Lower lobe of right lung (tissue), 2 donors: ENCODE measurements at regions not wholly inside any gene's neighbourhood (a gene's known extent, or its start where the extent isn't known, plus 50 kb on each side); places are given as distances from the start of the nearest gene placed in this dataset.
A peak's percentile ranks its signal among the peaks of the same experiment; 100 is the strongest.

Source experiments
- ATAC-seq, 2 donors: fragments of 200-7000 bp; cut with Tn5 transposase; one replicate each; pipeline ENCODE4 v1.9.1; 2020 to 2022; ENCODE audit warnings: mild to moderate bottlenecking in 2 of 2, moderate library complexity in 2 of 2
- DNase-seq: peaks from one replicate; pipeline ENCODE4 v3.0.0-alpha.2; 2020
- H3K27ac ChIP-seq: fragments of 200-600 bp; one replicate; pipeline ENCODE4 v1.8.0; 2022
- H3K27me3 ChIP-seq: fragments of 200-600 bp; one replicate; pipeline ENCODE4 v1.8.0; 2022; ENCODE audit warnings: low read depth
- H3K36me3 ChIP-seq: fragments of 200-600 bp; one replicate; pipeline ENCODE4 v1.8.0; 2022; ENCODE audit warnings: mild to moderate bottlenecking
- H3K4me1 ChIP-seq: fragments of 200-600 bp; one replicate; pipeline ENCODE4 v1.8.0; 2022
- H3K4me3 ChIP-seq: fragments of 200-600 bp; one replicate; pipeline ENCODE4 v1.8.0; 2022; ENCODE audit warnings: mild to moderate bottlenecking
- H3K9me3 ChIP-seq: fragments of 200-600 bp; one replicate; pipeline ENCODE4 v1.8.0; 2022
- intact Hi-C: fragments of 100-400 bp; cut with DNase I; formaldehyde crosslinking; loops from one replicate; pipeline ENCODE4 v1.11.0; 2022
- TF ChIP-seq, protein P1 (sequence below): fragments of 200-600 bp; IDR thresholded peaks from one replicate; pipeline ENCODE4 v1.8.0; 2022; ENCODE audit warnings: antibody characterized with exemption, mild to moderate bottlenecking
- donor health status: DM: no; HTN: yes; CAD: no; lungs with severe emphysema.

DNA sequence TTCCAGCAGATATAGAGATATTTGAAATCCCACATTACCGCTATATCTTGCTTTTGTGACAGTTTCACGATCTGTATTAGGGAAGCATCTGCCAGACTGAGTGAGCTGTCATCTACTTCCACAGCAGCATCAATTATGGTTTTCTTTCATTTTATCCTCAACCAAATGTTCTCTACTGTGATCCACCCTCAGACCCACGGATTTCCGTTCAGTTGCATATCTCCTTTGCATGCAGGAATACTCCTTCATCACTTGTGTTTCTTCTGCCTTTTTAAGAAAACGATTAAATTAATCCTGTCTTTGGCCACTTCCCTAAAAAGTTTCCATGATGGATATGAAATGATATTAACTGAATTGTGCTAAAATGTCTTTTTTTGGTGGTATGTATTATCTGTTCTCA lies 262.1 kb upstream of the ADGRB3 start:
- intact Hi-C loops: no loop called here
- DNase-seq: no peak
- no peaks in the 10 kb centered on the region for H3K4me1 ChIP-seq
- H3K27me3 ChIP-seq: no peaks in the 10 kb centered on the region
- H3K4me3 ChIP-seq: no peak overlapping the region
- no peak for ATAC-seq
- no peaks in the 10 kb centered on the region for H3K36me3 ChIP-seq
- H3K9me3 ChIP-seq: no peaks in the 10 kb centered on the region
- TF ChIP-seq, protein P1, sequence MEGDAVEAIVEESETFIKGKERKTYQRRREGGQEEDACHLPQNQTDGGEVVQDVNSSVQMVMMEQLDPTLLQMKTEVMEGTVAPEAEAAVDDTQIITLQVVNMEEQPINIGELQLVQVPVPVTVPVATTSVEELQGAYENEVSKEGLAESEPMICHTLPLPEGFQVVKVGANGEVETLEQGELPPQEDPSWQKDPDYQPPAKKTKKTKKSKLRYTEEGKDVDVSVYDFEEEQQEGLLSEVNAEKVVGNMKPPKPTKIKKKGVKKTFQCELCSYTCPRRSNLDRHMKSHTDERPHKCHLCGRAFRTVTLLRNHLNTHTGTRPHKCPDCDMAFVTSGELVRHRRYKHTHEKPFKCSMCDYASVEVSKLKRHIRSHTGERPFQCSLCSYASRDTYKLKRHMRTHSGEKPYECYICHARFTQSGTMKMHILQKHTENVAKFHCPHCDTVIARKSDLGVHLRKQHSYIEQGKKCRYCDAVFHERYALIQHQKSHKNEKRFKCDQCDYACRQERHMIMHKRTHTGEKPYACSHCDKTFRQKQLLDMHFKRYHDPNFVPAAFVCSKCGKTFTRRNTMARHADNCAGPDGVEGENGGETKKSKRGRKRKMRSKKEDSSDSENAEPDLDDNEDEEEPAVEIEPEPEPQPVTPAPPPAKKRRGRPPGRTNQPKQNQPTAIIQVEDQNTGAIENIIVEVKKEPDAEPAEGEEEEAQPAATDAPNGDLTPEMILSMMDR: no peak
- H3K27ac ChIP-seq: no peak overlapping the region

DNA sequence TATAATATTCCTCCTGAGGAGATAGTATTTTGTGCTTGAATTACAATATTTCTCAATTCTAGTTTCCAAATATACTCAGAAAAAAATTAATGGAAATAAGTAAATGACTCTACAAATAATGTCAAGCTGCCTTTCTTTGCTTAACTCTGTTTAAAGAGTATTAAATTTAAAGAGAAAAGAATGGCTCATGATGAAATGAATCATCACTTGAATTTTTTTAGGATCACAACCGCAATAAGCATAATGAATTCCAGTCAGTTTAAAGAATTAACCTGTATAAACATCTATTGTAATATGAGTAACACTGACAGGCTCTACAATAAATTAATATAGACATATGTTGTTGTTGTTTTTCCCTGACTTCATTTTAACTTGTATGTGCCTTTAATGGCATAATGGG lies 266.2 kb upstream of the ADGRB3 start:
- Histone ChIP-seq H3K4me3 (no peak overlapping the region), H3K4me1 (no peaks in the 10 kb centered on the region), H3K27me3 (no peaks in the 10 kb centered on the region), H3K9me3 (no peaks in the 10 kb centered on the region), H3K27ac (no peak overlapping the region), H3K36me3 (no peaks in the 10 kb centered on the region)
- DNase-seq (no peak), ATAC-seq (no peak)
- intact Hi-C loops: no loop called here
- TF ChIP-seq, protein P1: no peak

DNA sequence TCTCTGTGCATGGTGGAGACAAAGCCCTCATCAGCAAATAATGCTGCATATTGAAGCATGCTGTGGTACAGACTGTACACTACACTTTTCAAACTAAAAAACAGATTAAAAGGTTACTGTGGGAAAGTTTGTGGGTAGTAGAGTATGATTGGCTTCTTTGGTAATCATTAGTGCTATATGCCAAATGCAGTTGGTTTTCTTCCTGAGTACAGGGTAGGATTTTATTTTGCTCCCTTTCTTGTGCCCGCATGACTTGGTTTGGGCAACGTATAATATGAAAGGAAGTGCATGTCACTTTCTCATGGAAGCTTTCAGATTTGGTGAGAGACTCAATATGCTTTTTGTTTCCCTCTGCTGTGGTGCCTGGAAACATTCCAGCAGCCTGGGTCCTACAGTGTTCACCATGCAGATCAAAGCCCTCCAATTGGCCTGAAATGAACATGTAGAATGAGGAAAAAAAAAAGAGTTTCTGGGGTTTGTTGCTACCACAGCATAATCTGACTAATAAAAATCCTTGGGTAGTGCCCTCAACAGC lies 270.7 kb upstream of the ADGRB3 start:
- no peaks in the 10 kb centered on the region for H3K4me1 ChIP-seq
- H3K27me3 ChIP-seq: no peaks in the 10 kb centered on the region
- H3K27ac ChIP-seq: no peak overlapping the region
- DNase-seq (no peak), ATAC-seq (no peak)
- TF ChIP-seq, protein P1: no peak
- intact Hi-C loops: no loop called here
- H3K9me3 ChIP-seq: no peaks in the 10 kb centered on the region
- no peak overlapping the region for H3K4me3 ChIP-seq
- H3K36me3 ChIP-seq: no peaks in the 10 kb centered on the region

DNA sequence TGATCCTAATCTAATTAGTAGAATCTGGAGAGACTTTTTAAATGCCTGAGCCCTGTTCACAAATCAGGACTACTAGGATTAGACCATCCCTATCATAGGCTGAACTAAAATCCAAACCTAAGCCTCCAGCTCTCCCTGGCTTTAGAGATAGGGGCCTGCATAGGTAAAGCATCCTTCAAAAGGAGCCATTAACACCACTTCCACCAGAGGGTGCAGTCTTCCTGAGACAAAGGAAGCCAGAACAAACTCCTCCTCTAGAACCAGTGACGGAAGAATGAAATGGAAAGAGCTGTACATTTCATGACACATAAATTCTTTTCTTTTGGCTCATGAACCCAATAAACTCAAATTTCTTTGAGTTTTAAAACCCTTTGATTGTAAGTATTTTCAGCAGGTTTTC lies 291.2 kb upstream of the ADGRB3 start:
- H3K4me1 ChIP-seq: no peaks in the 10 kb centered on the region
- ATAC-seq (no peak), DNase-seq (no peak)
- H3K27ac ChIP-seq: no peak overlapping the region
- intact Hi-C loops: no loop called here
- no peaks in the 10 kb centered on the region for H3K9me3 ChIP-seq
- no peaks in the 10 kb centered on the region for H3K36me3 ChIP-seq
- TF ChIP-seq, protein P1: peak; percentile 32
- no peak overlapping the region for H3K4me3 ChIP-seq
- no peaks in the 10 kb centered on the region for H3K27me3 ChIP-seq

DNA sequence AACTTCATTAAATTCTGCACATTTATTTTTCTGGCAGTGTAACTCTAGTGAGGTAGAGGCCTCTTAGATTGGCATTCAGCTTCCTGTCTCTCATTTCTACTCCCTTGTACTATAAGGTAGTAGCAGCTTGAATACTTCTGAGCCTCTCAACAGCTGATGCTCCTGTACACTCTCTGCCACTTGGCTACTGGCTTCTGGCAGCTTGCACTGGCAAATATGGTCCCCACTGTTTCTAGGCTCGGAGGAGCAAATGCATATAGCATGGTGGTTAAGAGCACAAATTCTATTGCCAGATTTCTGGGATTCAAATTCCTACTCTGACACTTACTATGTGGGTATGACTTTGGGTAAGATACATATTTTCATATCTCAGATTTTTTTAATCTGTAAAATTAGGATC lies 292.8 kb upstream of the ADGRB3 start:
- intact Hi-C loops: no loop called here
- ATAC-seq: no peak
- H3K4me1 ChIP-seq: no peaks in the 10 kb centered on the region

More for the DNA sequence above, 292.8 kb upstream of the ADGRB3 start:
- Histone ChIP-seq H3K27ac (no peak overlapping the region), H3K9me3 (no peaks in the 10 kb centered on the region), H3K36me3 (no peaks in the 10 kb centered on the region), H3K27me3 (no peaks in the 10 kb centered on the region), H3K4me3 (no peak overlapping the region)
- TF ChIP-seq, protein P1: no peak
- DNase-seq: no peak
